ENCODE measurements at regions not wholly inside any gene's neighbourhood (a gene's known extent, or its start where the extent isn't known, plus 50 kb on each side); places are given as distances from the start of the nearest gene placed in this dataset.

DNA sequence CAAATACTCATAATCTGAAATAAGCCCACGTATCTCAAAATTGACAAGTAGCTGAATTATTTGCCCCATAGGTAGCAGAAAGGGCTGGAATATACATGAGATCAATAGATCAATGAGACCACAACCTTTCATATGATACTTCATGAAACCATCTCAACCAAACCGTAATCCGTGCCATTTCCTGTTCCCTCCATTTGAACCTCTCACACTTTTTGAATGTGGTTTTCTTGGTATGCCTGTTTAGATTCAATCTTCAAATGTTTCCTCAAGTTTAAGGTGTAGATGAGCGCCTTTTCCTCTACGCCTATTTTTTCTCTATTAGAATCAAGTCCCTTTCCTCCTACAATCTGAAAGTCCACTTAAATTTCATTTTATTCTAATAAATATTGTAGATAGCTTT lies 805.5 kb downstream of the EFNA5 start:
- TF ChIP-seq, protein P1, sequence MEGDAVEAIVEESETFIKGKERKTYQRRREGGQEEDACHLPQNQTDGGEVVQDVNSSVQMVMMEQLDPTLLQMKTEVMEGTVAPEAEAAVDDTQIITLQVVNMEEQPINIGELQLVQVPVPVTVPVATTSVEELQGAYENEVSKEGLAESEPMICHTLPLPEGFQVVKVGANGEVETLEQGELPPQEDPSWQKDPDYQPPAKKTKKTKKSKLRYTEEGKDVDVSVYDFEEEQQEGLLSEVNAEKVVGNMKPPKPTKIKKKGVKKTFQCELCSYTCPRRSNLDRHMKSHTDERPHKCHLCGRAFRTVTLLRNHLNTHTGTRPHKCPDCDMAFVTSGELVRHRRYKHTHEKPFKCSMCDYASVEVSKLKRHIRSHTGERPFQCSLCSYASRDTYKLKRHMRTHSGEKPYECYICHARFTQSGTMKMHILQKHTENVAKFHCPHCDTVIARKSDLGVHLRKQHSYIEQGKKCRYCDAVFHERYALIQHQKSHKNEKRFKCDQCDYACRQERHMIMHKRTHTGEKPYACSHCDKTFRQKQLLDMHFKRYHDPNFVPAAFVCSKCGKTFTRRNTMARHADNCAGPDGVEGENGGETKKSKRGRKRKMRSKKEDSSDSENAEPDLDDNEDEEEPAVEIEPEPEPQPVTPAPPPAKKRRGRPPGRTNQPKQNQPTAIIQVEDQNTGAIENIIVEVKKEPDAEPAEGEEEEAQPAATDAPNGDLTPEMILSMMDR (conservative IDR thresholded peaks at IDR 0.05): no peak
- TF ChIP-seq ZFX (IDR thresholded peaks at IDR 0.05): no peak
- no peak overlapping the region for H3K27ac ChIP-seq

DNA sequence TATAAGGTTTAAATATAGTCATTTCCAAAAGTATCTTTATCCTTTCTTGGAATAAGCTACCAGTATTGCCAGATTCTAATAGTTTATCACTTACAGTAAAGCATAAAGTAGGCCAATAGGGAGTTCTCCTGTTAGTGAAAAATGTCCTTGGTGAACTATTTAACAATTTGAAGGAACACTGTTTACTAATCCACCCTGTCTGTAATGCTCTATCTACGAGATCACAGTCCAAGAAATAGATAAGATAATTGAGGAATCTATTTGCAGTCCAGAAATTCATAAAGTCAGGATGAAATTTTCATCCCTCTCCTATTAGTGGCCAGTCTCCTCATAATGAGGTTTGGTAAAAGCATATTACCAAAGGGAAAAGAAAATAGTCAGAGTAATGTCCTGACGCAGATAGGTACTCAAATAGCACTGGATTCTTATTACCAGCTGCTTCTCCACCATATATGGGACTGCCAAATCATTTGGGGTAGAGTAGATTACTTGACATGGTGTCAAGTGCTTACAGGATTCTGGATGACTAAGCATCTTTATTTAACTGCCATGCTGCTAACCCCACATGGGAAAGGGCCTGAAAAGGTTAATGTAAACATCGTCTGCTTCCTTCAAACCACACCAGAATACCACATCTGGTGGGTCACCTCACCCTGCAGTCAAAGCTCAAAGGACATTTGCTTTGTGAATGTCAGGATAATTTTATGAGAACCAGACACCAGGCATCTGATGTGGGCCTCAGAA lies 808.1 kb downstream of the EFNA5 start:
- no peak for TF ChIP-seq ZFX (IDR thresholded peaks at IDR 0.05)
- TF ChIP-seq, protein P1 (conservative IDR thresholded peaks at IDR 0.05): no peak
- H3K27ac ChIP-seq: no peak overlapping the region

DNA sequence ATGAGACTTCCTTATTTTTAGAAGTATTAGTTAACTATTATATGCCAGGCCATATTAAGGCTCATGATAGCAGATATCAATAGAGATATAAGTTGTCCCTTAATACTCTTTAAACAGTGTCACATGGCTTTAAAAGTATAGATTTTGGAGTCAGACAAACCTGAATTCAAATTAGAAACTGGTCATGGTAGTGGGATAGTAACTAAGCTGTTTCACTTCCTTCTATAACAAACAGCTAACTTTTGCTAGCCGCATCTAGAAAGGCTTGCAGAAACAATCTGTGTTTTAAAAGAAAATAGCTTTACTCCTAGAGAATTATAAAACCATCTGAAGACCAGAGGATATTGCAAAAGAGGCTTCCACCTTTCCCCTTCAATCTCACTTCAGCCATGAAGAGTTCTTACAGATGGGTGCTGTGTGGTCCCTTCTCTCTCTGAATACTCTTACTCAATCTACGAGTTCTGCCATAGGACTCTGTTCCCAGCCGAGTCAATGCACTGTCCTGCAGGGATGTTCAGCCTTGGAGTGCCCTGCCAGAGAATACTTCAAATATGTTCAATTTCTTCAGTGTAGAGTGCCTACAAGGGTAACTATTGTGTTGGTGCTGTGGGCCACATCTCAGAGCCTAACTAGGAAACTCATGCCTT lies 810.2 kb downstream of the EFNA5 start:
- H3K27ac ChIP-seq: no peak overlapping the region
- TF ChIP-seq, protein P1 (conservative IDR thresholded peaks at IDR 0.05): no peak
- no peak for TF ChIP-seq ZFX (IDR thresholded peaks at IDR 0.05)

DNA sequence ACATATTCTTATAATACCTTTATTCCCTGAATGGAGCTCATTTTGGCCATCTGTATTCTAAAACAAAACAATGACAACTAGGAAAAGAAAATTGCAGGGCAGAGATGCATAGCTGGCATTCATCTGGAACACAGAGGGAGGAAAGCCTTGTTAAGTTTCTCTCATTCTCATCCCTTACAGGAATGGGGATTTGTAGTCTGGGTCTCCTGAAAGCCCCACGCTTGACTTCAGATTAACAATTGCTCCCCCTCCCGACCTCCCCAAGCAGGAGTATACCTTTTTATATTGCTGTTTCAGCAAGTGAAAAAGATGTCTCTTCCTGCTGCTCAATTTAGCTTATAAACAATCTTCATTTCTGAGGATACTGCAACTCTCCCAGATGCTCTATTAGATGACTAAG lies 812.1 kb downstream of the EFNA5 start:
- no peak overlapping the region for H3K27ac ChIP-seq
- no peak for TF ChIP-seq ZFX (IDR thresholded peaks at IDR 0.05)
- TF ChIP-seq, protein P1 (conservative IDR thresholded peaks at IDR 0.05): no peak

DNA sequence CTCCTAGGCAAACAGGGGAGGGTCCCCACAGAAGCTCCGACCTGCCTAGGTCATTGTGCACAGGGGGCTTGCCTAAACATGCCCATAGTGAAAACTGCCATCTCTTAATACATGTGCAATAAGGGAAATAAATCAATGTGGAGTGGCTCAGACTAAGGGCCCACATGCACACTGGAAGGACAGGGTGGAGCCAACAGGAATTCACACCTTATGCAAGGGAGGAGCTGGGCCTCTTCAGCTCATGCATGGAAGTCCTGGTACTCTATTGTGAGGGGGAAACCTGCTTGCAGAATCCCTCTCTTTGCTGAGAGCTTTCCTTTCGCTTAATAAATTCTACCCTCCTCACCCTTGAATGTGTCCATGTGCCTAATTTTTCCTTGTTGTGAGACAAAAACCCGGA lies 815.8 kb downstream of the EFNA5 start:
- H3K27ac ChIP-seq: no peak overlapping the region
- TF ChIP-seq, protein P1 (conservative IDR thresholded peaks at IDR 0.05): no peak
- no peak for TF ChIP-seq ZFX (IDR thresholded peaks at IDR 0.05)

DNA sequence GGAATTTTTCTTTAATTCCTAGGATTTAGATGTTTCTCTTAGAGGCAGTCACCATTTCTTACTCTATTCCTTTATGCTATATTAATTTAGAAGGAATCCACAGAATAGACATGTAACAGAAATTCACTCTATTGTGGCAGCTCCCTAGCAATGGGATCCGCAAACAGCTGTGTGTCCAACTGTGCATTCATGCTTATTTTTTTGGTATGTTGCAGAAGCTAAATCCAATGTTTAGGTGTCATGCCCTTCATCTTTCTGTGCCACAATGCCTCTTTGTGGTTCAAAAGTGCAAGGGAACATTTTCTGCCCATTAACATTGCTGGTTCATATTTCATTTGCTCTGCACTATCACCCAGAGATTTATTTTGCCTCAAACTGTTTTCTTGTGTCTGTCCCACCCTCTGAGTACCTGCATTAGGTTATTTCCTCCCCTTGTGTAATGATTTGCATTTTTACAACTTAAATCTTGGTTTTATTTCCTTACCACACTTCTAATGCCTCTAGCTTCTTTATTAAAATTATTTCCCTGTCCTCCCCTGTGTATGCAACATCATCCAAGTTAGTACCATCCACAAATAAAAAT lies 816.5 kb downstream of the EFNA5 start:
- H3K27ac ChIP-seq: no peak overlapping the region
- TF ChIP-seq, protein P1 (conservative IDR thresholded peaks at IDR 0.05): no peak
- TF ChIP-seq ZFX (IDR thresholded peaks at IDR 0.05): no peak

DNA sequence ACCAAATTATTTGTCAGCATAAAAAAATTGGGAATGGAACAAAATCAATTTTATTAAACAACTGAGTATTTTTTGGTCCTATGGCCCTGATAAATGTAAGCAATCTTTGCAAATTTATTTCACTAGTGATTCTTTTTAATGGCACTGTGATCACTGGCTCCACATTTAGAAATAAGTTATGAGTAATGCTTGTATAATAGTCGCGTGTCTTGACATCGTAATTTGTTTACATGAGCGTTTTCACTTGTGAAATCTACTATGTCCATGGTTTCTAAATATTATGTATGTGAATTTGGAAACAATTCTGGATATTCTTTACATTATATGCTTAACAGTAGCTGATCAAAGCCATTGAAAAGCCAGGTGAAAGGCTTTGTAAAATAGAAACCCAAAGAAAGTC lies 817.5 kb downstream of the EFNA5 start:
- no peak for TF ChIP-seq ZFX (IDR thresholded peaks at IDR 0.05)
- TF ChIP-seq, protein P1 (conservative IDR thresholded peaks at IDR 0.05): no peak
- no peak overlapping the region for H3K27ac ChIP-seq
